GM20000 (cell line): ENCODE measurements at regions not wholly inside any gene's neighbourhood (a gene's known extent, or its start where the extent isn't known, plus 50 kb on each side); places are given as distances from the start of the nearest gene placed in this dataset.

Experiments used
- DNase-seq: peaks from one replicate; pipeline ENCODE4 v3.0.0; 2012; ENCODE audit warnings: low spot score
- CTCF ChIP-seq: IDR thresholded peaks from 2 replicates; pipeline ENCODE4 v1.5.1; 2012; ENCODE audit warnings: mild to moderate bottlenecking, control low read depth; ENCODE audit errors: extremely low read depth, missing control alignments

GRCh38 chr7:67983486-67983885 is 986.9 kb downstream of the TYW1 start:
- TF ChIP-seq CTCF = no peak
- no peak for DNase-seq

- TF ChIP-seq CTCF = no peak
- no peak for DNase-seq
These were observed 987.7 kb downstream of the TYW1 start for GRCh38 chr7:67984326-67984725.

GRCh38 chr7:67989142-67989541 is 992.5 kb downstream of the TYW1 start:
- TF ChIP-seq CTCF = no peak
- DNase-seq = no peak

- TF ChIP-seq CTCF = no peak
- no peak for DNase-seq
These were observed 993.4 kb downstream of the TYW1 start for GRCh38 chr7:67990003-67990402.

- TF ChIP-seq CTCF = no peak
- DNase-seq = no peak
These were observed 994.1 kb downstream of the TYW1 start for GRCh38 chr7:67990716-67991115.

GRCh38 chr7:67992287-67992686 is 995.7 kb downstream of the TYW1 start:
- no peak for DNase-seq

GRCh38 chr7:68005992-68006391 is 1009.4 kb downstream of the TYW1 start:
- no peak for TF ChIP-seq CTCF
- DNase-seq = no peak

More at GRCh38 chr7:67992287-67992686, 995.7 kb downstream of the TYW1 start:
- no peak for TF ChIP-seq CTCF
